ENCODE measurements at regions not wholly inside any gene's neighbourhood (a gene's known extent, or its start where the extent isn't known, plus 50 kb on each side); places are given as distances from the start of the nearest gene placed in this dataset.

- ChIA-PET CTCF (interaction anchor here (0.7 kb wide), 2 partner anchors 164 to 168 kb away, joined by 4 read pairs; no protein-coding TSS in a partner anchor), POLR2A (ENCODE audit: low non-redundant PET) (no interaction called here)
Observed at GRCh38 chr6:155706806-155707205, 251.2 kb upstream of the NOX3 start.

DNA sequence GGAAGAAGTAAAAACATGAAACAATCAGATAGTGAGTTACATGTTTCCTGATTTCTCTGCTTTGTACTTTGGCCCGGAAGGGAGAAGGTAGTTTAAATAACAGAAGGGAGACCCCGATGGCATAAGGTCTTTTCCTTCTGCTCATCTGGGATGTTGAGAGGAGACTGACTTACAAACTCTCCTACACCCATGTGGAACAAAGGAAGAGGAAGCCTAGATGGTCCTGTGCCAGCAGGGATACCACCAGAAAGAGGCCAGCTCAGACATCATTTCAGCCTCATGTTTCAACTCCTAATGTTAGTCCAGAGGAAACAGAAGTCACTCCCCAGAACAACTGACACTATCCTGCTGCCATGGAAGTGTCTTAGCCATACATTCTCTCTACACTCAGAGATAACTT, 250.7 kb upstream of the NOX3 start:
- no peak for DNase-seq (ENCODE audit: low spot score)
- ChIA-PET POLR2A (ENCODE audit: low non-redundant PET) (interaction anchor here (0.5 kb wide), 1 partner anchor 14 kb away, joined by 12 read pairs; no protein-coding TSS in a partner anchor), CTCF (interaction anchor here (0.7 kb wide), 1 partner anchor 164 kb away, joined by 4 read pairs; no protein-coding TSS in a partner anchor)
- no peak overlapping the region for H3K27ac ChIP-seq
- TF ChIP-seq, protein P1, sequence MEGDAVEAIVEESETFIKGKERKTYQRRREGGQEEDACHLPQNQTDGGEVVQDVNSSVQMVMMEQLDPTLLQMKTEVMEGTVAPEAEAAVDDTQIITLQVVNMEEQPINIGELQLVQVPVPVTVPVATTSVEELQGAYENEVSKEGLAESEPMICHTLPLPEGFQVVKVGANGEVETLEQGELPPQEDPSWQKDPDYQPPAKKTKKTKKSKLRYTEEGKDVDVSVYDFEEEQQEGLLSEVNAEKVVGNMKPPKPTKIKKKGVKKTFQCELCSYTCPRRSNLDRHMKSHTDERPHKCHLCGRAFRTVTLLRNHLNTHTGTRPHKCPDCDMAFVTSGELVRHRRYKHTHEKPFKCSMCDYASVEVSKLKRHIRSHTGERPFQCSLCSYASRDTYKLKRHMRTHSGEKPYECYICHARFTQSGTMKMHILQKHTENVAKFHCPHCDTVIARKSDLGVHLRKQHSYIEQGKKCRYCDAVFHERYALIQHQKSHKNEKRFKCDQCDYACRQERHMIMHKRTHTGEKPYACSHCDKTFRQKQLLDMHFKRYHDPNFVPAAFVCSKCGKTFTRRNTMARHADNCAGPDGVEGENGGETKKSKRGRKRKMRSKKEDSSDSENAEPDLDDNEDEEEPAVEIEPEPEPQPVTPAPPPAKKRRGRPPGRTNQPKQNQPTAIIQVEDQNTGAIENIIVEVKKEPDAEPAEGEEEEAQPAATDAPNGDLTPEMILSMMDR (conservative IDR thresholded peaks at IDR 0.05; ENCODE audit: low read depth) = no peak

More at GRCh38 chr6:155706806-155707205, 251.2 kb upstream of the NOX3 start:
- TF ChIP-seq, protein P1 (conservative IDR thresholded peaks at IDR 0.05; ENCODE audit: low read depth) = no peak
- no peak overlapping the region for H3K27ac ChIP-seq
- DNase-seq (ENCODE audit: low spot score) = no peak

DNA sequence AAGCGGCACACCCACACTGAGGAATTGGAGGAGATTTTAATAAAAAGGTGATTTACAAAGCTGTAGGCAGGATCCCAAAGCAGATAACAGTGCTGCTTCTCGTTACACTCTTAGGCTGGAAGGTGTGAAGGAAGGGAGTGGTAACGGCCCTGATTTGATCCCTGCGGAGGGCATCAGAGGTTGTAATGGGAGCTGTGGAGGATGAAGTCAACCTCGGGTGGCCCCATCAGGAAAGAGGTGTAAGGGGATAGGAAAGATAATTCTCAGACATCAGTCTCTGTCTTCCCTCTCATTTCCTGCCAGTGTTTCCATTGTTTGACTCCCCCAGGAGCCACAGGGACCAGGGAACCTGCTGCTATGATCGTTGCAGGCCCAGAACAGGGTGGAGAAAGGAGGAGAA, 245.7 kb upstream of the NOX3 start:
- no peak for DNase-seq (ENCODE audit: low spot score)
- ChIA-PET POLR2A (ENCODE audit: low non-redundant PET) (no interaction called here), CTCF (no interaction called here)
- TF ChIP-seq, protein P1 (conservative IDR thresholded peaks at IDR 0.05; ENCODE audit: low read depth) = no peak
- H3K27ac ChIP-seq = no peak overlapping the region

- CTCF ChIA-PET = no interaction called here
Observed at GRCh38 chr6:155695495-155695894, 239.9 kb upstream of the NOX3 start.

GRCh38 chr6:155694419-155694790, 238.8 kb upstream of the NOX3 start:
- no peak for DNase-seq (ENCODE audit: low spot score)
- ChIA-PET CTCF (no interaction called here), POLR2A (ENCODE audit: low non-redundant PET) (no interaction called here)
- H3K27ac ChIP-seq = no peak overlapping the region
- TF ChIP-seq, protein P1 (conservative IDR thresholded peaks at IDR 0.05; ENCODE audit: low read depth) = no peak

More at GRCh38 chr6:155695495-155695894, 239.9 kb upstream of the NOX3 start:
- DNase-seq (ENCODE audit: low spot score) = no peak
- TF ChIP-seq, protein P1 (conservative IDR thresholded peaks at IDR 0.05; ENCODE audit: low read depth) = no peak
- POLR2A ChIA-PET (ENCODE audit: low non-redundant PET) = no interaction called here
- H3K27ac ChIP-seq = no peak overlapping the region

DNA sequence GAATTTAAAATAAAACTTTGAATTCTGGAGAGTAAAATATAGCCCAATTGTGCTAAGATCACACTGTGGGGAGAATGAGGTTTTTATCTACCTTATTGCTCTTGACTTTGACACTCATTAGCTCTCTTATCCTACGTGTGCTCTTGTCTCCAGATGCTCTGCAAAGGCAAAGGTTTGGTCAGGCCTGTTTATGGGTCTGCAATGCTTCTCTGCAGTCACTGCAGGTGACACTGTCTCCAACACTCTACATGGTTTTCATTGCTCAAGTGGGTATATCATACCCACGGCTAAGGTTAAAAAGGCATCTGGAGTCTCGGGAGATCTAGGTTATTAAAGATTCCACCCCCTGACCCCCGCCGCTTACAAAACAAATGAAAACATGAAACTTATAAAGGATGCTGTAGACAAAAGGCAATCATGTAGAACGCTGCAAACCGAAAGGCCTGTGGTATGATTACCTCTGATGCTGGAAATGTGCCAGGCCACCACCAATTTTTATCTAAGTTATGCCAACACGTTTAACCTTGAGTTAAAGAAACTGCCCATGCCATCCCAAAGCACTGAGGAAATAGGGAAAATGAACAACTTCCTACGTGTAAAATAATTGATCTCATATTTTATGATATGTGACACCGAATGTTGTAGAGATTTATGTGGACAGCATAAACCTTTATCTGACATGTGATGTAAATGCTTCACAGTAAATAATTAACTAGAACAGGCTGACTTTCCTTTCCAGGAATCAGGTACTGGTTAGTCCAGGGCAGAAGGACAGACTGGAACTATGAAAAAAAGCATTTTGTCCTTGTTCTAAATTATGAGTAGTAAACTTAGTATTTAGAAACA, 238.2 kb upstream of the NOX3 start:
- ChIA-PET POLR2A (ENCODE audit: low non-redundant PET) (no interaction called here), CTCF (no interaction called here)
- no peak for DNase-seq (ENCODE audit: low spot score)
- TF ChIP-seq, protein P1 (conservative IDR thresholded peaks at IDR 0.05; ENCODE audit: low read depth) = no peak
- no peak overlapping the region for H3K27ac ChIP-seq

Measured in RWPE1 (cell line).